GM19035 (cell line): ENCODE measurements at regions not wholly inside any gene's neighbourhood (a gene's known extent, or its start where the extent isn't known, plus 50 kb on each side); places are given as distances from the start of the nearest gene placed in this dataset.
A peak's percentile ranks its signal among the peaks of the same experiment; 100 is the strongest.

Experiments used
- ATAC-seq: cut with Tn5 transposase; IDR thresholded peaks from one replicate; pipeline ENCODE4 v1.9.1; 2021; ENCODE audit not compliant: unreplicated experiment

DNA sequence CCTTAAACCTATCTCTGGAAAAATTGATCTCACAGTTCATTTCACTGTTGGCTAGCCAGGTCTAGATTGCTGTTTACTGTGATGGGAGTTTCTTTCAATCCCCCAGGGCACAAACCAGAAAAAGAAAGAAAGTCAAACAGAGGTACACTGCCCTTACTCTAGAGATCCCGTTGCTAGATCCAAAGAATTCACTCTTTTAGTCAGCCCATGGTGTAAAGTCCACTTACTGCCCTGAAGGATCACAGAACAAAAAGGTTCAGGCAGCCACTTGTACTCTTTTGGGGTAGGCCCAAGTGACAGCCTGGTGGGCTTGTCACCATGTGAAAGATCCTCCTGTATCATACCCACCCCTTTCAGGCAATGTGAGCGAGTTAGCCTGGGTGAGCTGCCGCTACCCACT lies 162.6 kb upstream of the CCDC179 start:
- ATAC-seq = no peak

DNA sequence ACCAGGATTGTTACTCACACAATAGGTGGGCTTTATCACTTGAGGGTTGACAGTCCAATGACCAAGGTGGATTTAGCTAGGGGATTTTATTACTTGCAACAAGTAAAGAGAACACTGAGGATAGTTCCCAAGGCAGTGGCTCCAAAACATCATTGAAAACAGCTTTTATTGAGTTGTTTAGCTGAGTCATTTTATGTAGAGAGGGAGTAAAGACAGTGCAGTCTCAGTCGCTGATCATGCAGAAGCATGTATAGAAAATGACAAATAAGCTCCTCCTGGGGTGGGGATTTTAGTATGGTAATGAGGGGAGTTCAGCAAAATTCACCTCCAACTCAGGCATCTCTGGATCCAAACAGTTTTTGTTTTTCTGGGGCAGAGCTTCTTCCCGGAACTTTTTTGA lies 163.0 kb upstream of the CCDC179 start:
- ATAC-seq = no peak

DNA sequence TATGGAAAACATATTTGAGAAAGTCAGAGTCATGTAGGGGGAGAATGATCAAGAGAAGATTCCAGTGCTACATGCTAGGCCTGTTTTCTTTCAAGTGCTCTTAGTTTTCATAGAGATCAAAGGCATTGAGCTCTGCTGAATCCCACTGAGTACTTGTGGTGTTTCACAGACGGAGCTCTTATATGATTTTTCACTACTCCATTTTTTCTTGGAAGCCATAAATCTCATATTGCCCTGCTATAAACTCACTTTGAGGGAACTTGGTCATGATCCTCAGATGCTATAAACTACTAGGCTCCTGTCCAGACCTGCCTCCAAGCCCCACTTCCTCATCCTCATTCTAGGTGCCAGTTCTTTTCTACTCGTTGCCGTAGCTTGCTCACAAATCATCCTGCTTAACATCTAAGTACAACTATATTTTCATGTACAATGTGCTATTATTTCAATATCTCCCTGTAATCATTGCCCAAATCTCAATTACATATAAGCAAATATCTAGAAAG lies 180.8 kb upstream of the CCDC179 start:
- no peak for ATAC-seq

- no peak for ATAC-seq
Observed at GRCh38 chr11:23058656-23059055, 198.4 kb upstream of the CCDC179 start.

- ATAC-seq = no peak
Observed at GRCh38 chr11:23063276-23063675, 203.0 kb upstream of the CCDC179 start.

DNA sequence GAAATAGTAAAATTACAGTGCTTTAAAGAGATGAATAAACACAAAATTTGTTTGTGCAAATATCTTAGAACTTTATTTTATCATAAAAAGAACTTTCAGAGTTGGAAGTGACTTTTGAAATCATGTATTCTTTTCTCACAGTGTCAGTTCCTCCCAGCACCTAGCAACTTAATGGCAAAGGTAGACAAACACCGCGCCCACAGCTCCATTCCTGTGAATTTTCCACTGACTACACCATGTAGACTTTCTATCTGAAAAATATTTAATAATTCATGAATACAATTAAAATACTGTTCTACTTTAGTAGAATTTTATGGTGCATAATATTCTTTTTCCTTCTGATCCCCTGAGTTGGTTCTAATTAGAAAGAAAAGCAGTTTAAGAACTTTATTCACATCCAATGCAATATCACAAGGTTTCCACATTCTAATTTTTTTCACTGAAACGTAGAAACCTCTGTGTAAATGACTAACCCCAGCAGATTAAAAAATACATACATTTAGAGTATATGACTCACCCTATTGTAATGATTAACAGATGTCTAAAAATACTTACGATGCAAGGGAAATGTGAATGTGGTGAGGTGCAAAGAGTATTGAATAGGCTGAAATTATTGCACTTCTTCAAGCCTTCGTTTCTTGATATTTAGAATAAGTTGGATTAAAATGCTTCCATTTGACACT lies 218.2 kb upstream of the CCDC179 start:
- ATAC-seq = peak; percentile 50

- peak; percentile 76 for ATAC-seq
Observed at GRCh38 chr11:23079382-23079813, 219.1 kb upstream of the CCDC179 start.

GRCh38 chr11:23087407-23087806 lies 227.1 kb upstream of the CCDC179 start:
- no peak for ATAC-seq

- no peak for ATAC-seq
Observed at GRCh38 chr11:23090659-23091058, 230.4 kb upstream of the CCDC179 start.

- no peak for ATAC-seq
Observed at GRCh38 chr11:23095650-23096189, 235.4 kb upstream of the CCDC179 start.

DNA sequence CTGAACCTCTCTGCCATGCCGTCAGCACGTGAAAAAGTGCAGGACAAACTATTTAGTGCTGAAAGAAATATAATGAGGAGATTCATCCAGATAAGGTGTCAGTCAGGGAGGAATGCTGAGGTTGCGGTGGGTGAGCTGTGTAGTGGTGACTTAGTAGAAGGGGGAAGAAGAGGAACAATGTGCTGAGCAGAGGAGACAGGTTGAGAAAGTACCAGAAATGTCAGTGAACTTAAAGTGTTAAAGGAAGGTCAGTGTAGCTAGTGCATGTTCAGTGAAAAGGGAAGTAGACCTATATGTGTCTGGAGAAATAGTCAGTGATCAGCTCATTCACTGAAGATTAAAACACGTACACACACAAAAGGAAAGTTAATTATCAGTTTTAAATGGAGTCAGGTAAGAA lies 237.6 kb upstream of the CCDC179 start:
- ATAC-seq = no peak

- ATAC-seq = no peak
Observed at GRCh38 chr11:23099256-23099655, 239.0 kb upstream of the CCDC179 start.

DNA sequence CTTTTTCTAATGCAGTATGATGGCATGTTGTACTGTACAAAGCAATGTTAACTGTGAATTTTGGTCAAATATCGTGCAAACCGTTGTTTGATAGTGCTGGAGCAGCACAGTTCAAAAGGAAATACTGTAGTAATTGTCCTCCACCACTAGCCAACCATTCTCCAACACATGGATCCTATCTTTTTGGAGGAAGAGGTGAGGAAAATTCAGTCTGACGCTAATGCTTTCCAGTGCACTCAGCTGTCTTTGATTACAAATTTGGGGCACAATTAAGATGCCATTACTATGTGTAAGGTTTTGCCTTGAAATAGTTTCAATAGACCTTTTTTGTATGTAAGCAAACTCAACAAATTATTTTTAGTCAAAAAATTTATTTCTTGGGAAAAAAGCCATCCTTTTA lies 240.5 kb upstream of the CCDC179 start:
- no peak for ATAC-seq

- no peak for ATAC-seq
Observed at GRCh38 chr11:23103416-23103815, 243.1 kb upstream of the CCDC179 start.

- ATAC-seq = no peak
Observed at GRCh38 chr11:23111527-23111926, 251.3 kb upstream of the CCDC179 start.

DNA sequence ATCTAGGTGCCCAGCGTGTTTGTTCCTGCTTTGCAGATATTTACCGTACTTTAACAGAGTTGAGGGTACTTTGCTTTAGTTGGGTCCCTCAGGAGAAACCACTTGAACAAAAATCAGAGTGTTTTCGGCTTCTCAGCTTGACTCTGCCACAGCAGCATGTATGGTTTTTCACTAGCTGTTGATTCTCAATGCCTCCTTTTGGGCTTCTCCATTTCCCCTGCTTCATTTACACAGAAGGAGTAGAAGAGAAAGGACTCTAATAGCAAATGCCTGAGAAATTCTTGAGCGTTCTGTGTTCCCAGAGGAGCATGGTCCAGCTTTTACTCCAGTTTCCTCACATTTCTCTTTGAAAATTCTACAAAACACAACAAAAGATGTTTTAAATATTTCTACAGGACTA lies 252.1 kb upstream of the CCDC179 start:
- no peak for ATAC-seq

DNA sequence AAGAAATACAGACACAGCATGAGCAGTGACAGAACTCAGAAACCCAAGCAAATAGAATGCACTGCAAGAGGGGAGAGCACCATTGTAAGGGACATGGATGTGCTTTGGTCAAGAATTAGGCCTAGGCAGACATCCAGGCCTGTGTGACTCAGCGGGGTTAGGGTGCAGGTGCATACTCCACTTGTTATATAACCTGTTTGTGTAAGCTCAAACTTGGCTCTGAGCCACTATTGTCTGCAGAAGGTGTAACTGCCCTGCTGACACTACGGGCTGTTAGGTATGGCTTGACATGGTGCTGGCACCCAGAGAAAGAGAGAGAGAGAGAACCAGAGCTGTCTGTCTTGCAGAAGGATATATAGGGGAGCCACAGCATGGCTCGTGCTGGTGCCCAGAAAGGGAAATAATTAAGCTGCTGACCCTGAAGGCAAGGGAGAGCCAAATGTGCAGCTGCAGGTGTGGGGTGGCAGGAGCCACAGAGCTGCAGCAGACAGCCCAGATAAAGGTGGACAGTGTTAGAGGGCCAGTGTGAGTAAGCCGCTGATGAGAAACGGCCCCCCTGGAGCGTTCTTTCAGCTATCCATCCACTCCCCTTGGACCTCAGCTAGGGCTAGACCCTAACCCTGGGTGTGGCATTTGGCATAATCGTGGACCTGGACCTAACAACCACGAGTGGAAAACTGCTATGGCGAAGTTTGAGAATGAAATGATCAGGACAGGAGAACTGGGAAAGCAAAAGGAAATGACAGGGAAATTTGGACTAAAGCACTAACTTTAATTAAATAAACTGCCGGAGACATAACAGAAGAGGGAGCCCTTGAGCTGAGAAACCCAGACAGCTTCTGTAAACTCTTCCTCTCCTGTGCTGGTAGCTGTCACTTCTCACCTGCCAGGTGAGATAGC lies 253.0 kb upstream of the CCDC179 start:
- no peak for ATAC-seq

- ATAC-seq = no peak
Observed at GRCh38 chr11:23113887-23114216, 253.6 kb upstream of the CCDC179 start.

GRCh38 chr11:23123753-23124152 lies 263.5 kb upstream of the CCDC179 start:
- no peak for ATAC-seq

- no peak for ATAC-seq
Observed at GRCh38 chr11:23124249-23124648, 264.0 kb upstream of the CCDC179 start.

DNA sequence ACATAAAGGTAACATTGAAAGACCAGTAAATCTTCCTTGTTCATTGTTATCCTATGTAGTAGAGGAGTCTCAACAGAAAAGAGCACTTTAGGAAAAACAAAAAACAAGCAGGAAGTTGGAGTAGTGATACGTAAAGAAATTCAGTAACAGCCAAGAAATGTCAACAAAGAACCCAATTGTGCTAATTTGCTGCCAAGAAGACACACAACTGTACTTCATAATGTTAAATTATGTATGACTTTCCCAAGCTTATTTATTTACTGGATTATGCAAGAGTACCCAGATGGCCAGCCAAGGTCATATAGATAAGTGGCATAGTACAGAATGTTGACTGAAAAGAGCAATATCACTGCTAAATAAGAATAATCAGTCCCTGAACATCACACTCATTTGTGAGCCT lies 264.7 kb upstream of the CCDC179 start:
- ATAC-seq = no peak

DNA sequence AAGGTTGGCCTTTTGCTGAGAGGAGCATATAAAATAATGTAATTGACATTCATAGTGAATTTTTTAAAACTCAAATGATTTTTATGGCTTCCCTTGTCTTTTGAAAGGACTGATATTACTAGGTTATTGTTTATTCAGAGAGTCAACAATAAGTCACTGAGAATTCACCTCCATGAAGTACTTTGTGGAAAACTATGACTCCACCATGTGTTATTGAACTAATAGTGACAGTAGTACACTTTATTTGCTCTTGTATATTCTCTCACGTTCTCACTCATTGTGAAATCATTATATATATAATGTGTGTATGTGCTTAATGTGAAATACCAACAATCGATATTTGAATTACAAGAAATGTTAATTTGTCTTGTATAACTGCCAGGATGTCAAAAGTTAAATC lies 267.4 kb upstream of the CCDC179 start:
- ATAC-seq = no peak
